PC-9 (cell line): ENCODE measurements at regions not wholly inside any gene's neighbourhood (a gene's known extent, or its start where the extent isn't known, plus 50 kb on each side); places are given as distances from the start of the nearest gene placed in this dataset.

Experiments
- EZH2 ChIP-seq: fragments of 200-600 bp; sonication (generic); IDR thresholded peaks from 2 replicates; pipeline ENCODE4 v1.8.0; 2017; ENCODE audit warnings: antibody characterized with exemption, low read depth
- TF ChIP-seq, protein P1 (sequence below): fragments of 200-600 bp; sonication (generic); conservative IDR thresholded peaks from 2 replicates; pipeline ENCODE4 v1.6.1; 2017; ENCODE audit warnings: mixed run types, antibody characterized with exemption, mild to moderate bottlenecking, moderate library complexity

DNA sequence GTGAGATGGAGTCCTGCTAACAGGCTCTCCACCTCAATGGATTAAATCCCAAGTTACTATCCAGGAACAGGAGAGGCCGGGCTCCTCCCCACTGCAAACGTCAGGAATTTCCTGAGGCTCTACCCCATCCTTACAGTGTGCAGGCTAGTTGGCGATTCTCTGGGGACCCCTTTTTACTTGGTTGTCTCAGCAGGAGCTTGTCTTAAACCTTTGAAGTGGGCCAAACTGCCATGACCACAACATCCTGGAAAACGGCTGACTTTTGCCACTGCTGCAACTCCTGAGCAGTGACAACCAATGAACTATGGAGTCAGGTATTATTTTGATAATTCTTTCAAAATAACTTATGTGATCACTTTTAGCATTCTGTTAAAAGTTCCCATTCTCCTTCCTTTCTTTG, 440.9 kb upstream of the CCDC54 start:
- TF ChIP-seq, protein P1, sequence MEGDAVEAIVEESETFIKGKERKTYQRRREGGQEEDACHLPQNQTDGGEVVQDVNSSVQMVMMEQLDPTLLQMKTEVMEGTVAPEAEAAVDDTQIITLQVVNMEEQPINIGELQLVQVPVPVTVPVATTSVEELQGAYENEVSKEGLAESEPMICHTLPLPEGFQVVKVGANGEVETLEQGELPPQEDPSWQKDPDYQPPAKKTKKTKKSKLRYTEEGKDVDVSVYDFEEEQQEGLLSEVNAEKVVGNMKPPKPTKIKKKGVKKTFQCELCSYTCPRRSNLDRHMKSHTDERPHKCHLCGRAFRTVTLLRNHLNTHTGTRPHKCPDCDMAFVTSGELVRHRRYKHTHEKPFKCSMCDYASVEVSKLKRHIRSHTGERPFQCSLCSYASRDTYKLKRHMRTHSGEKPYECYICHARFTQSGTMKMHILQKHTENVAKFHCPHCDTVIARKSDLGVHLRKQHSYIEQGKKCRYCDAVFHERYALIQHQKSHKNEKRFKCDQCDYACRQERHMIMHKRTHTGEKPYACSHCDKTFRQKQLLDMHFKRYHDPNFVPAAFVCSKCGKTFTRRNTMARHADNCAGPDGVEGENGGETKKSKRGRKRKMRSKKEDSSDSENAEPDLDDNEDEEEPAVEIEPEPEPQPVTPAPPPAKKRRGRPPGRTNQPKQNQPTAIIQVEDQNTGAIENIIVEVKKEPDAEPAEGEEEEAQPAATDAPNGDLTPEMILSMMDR: no peak
- TF ChIP-seq EZH2: no peak
